Sigmoid colon (tissue), 6 donors: ENCODE measurements at regions not wholly inside any gene's neighbourhood (a gene's known extent, or its start where the extent isn't known, plus 50 kb on each side); places are given as distances from the start of the nearest gene placed in this dataset.

ENCODE experiments used
- DNase-seq: peaks from one replicate; pipeline ENCODE4 v3.0.0-alpha.2; 2019
- H3K27ac ChIP-seq, 4 donors: fragments of 200-600 bp; sonication (generic); one replicate each; pipeline ENCODE4 v1.5.1; 2016 to 2019; ENCODE audit warnings: mild to moderate bottlenecking in 1 of 4
- H3K27me3 ChIP-seq, 3 donors: fragments of 200-600 bp; sonication (generic); one replicate each; pipeline ENCODE4 v1.5.1; 2019; ENCODE audit warnings: mild to moderate bottlenecking in 1 of 3
- H3K36me3 ChIP-seq, 4 donors: fragments of 200-600 bp; sonication (generic); one replicate each; pipeline ENCODE4 v1.5.1; 2016 to 2019
- H3K4me1 ChIP-seq, 4 donors: fragments of 200-600 bp; sonication (generic); one replicate each; pipeline ENCODE4 v1.5.1; 2017 to 2019
- H3K4me3 ChIP-seq, 4 donors: fragments of 200-600 bp; sonication (generic); one replicate each; pipeline ENCODE4 v1.5.1; 2017 to 2019; ENCODE audit warnings: mild to moderate bottlenecking in 2 of 4, moderate library complexity in 1 of 4
- H3K9me3 ChIP-seq, 4 donors: fragments of 200-600 bp in 3 of 4; sonication (generic) in 3 of 4; one replicate each; pipeline versions ENCODE4 v1.5.1 to v1.6.1; 2013 to 2019
- CTCF ChIP-seq, 4 experiments: fragments of 450-650 bp in 3 of 4; fragments of 200-600 bp in 1 of 4; IDR thresholded peaks; one replicate each; pipeline ENCODE4 v1.5.1; 2016 to 2019; ENCODE audit warnings: antibody characterized with exemption in 4 of 4, mild to moderate bottlenecking in 3 of 4, moderate library complexity in 2 of 4
- EP300 ChIP-seq, 4 donors: sonication (generic); formaldehyde crosslinking; IDR thresholded peaks; one replicate each; pipeline ENCODE4 v1.6.1; 2017; ENCODE audit warnings: antibody characterized with exemption in 4 of 4
- POLR2A ChIP-seq, 2 donors: fragments of 450-650 bp; IDR thresholded peaks; one replicate each; pipeline ENCODE4 v1.6.1; 2016; ENCODE audit warnings: antibody characterized with exemption in 2 of 2, mild to moderate bottlenecking in 2 of 2, moderate library complexity in 2 of 2
- POLR2AphosphoS5 ChIP-seq, 4 donors: sonication (generic); formaldehyde crosslinking; IDR thresholded peaks; one replicate each; pipeline ENCODE4 v1.6.1; 2017; ENCODE audit warnings: antibody characterized with exemption in 4 of 4
- WGBS, 2 donors: extraction: QIAGEN DNeasy Blood & Tissue Kit; methylation state at CpG; one replicate each; pipeline ENCODE4 v1.1.7; 2013; 5-methylcytosine and 5-hydroxymethylcytosine counted together
- intact Hi-C: fragments of 100-400 bp; cut with DNase I; formaldehyde crosslinking; loops from one replicate; pipeline ENCODE4 v1.15.1; 2023
- donor health status: healthy with polysubstance abuse.
- donor health status: healthy.

- DNase-seq, result no peak
- Histone ChIP-seq H3K36me3 (no peaks in the 10 kb centered on the region), H3K27ac (no peak overlapping the region), H3K9me3 (no peaks in the 10 kb centered on the region), H3K4me3 (no peak overlapping the region), H3K4me1 (peaks cover 0 to 4% (median 2%) of the 10 kb centered on the region in 4 donors), H3K27me3 (no peaks in the 10 kb centered on the region)
- intact Hi-C loops, result no loop called here
- no peak for TF ChIP-seq POLR2A (IDR thresholded peaks at IDR 0.05)
- no peak for TF ChIP-seq CTCF (IDR thresholded peaks at IDR 0.05)
- TF ChIP-seq EP300 (IDR thresholded peaks at IDR 0.05), result no peak
- TF ChIP-seq POLR2AphosphoS5 (IDR thresholded peaks at IDR 0.05), result no peak
- 74 to 88% methylated on average over 8 of the region's 8 CpGs for WGBS, 2 donors
Measured at GRCh38 chr14:22124073-22124613, 450.5 kb upstream of the OR4E1 start.

DNA sequence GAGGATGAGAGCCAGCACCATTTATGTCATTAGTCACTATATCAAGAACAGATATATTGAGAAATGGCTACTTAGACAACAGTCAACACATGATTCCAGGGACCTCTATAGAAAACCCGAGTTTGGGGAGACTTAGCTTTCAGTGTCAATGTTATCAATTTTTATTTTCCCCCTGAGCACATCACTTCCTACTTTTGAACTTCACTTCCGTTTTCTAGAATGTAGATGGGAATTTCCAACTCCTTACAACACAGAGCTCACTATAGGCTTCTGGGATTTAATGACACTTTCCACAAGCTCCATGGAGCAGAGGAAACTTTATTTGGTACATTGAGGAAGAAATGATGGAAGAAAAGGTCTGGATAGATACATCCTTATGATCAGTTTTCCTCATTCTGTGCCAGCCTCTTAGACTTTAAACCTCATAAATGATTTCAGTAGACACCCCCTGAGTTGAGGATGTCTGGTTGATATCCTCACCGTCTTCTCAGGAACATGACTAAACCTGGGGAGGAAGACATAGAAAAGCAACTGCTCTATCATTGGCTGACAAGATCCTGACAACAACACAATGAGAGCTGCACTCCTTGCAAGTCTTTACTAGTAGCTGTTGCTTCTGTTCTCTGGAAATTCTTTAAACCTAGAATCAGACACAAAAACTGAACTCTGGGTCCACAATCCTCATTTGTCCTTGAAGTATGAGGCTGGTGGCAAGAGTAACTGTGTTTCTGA, 449.4 kb upstream of the OR4E1 start:
- no peak for DNase-seq
- Histone ChIP-seq H3K9me3 (no peaks in the 10 kb centered on the region), H3K4me3 (no peak overlapping the region), H3K27me3 (no peaks in the 10 kb centered on the region), H3K27ac (no peak overlapping the region), H3K36me3 (no peaks in the 10 kb centered on the region), H3K4me1 (peaks cover 0 to 13% (median 7%) of the 10 kb centered on the region in 4 donors)
- TF ChIP-seq EP300 (IDR thresholded peaks at IDR 0.05) (no peak), CTCF (IDR thresholded peaks at IDR 0.05) (no peak), POLR2A (IDR thresholded peaks at IDR 0.05) (no peak), POLR2AphosphoS5 (IDR thresholded peaks at IDR 0.05) (no peak)
- 57 to 73% methylated on average over 3 of the region's 3 CpGs for WGBS, 2 donors
- intact Hi-C loops, result no loop called here

GRCh38 chr14:22122227-22122818, 448.7 kb upstream of the OR4E1 start:
- H3K36me3 ChIP-seq, result no peaks in the 10 kb centered on the region
- intact Hi-C loops, result no loop called here
- H3K27me3 ChIP-seq, result no peaks in the 10 kb centered on the region
- no peak overlapping the region for H3K4me3 ChIP-seq
- peaks cover 0 to 13% (median 7%) of the 10 kb centered on the region in 4 donors for H3K4me1 ChIP-seq
- H3K27ac ChIP-seq, result no peak overlapping the region
- H3K9me3 ChIP-seq, result no peaks in the 10 kb centered on the region
- DNase-seq, result no peak
- TF ChIP-seq CTCF (IDR thresholded peaks at IDR 0.05) (no peak), EP300 (IDR thresholded peaks at IDR 0.05) (no peak)
- WGBS, 2 donors, result 49 to 66% methylated on average over 4 of the region's 4 CpGs

- no peaks in the 10 kb centered on the region for H3K36me3 ChIP-seq
- no peak for TF ChIP-seq POLR2AphosphoS5 (IDR thresholded peaks at IDR 0.05)
- TF ChIP-seq CTCF (IDR thresholded peaks at IDR 0.05), result no peak
- no peak for TF ChIP-seq EP300 (IDR thresholded peaks at IDR 0.05)
- TF ChIP-seq POLR2A (IDR thresholded peaks at IDR 0.05), result no peak
- H3K9me3 ChIP-seq, result no peaks in the 10 kb centered on the region
- no peak for DNase-seq
- no peaks in the 10 kb centered on the region for H3K27me3 ChIP-seq
- peaks cover 0 to 13% (median 7%) of the 10 kb centered on the region in 4 donors for H3K4me1 ChIP-seq
- H3K4me3 ChIP-seq, result no peak overlapping the region
- intact Hi-C loops, result no loop called here
- WGBS, 2 donors, result 15 to 52% methylated on average over 3 of the region's 3 CpGs
- H3K27ac ChIP-seq, result no peak overlapping the region
Measured at GRCh38 chr14:22118899-22119477, 445.4 kb upstream of the OR4E1 start.
